A549 (cell line): ENCODE measurements at regions not wholly inside any gene's neighbourhood (a gene's known extent, or its start where the extent isn't known, plus 50 kb on each side); places are given as distances from the start of the nearest gene placed in this dataset.

ENCODE experiments used
- ATAC-seq, 2 experiments: fragments of 200-7000 bp in 1 of 2; fragments of >200 bp in 1 of 2; cut with Nextera tagmentation in 1 of 2; cut with Tn5 transposase in 1 of 2; 3 replicates each; pipeline versions ENCODE4 v1.8.0 to v1.9.1; 2018 to 2020; ENCODE audit warnings: mild to moderate bottlenecking in 1 of 2, moderate library complexity in 1 of 2
- CTCF ChIA-PET: fragments of 300-600 bp; sonication (Branson Sonifier 250); formaldehyde crosslinking; extraction: SDS; loops from one replicate; lab custom pipeline; 2021; ENCODE audit warnings: antibody characterized with exemption, inconsistent platforms; lab: Yijun Ruan, JAX
- POLR2A ChIA-PET: fragments of 350-600 bp; formaldehyde crosslinking; extraction: SDS; loops from one replicate; lab custom pipeline; 2021; ENCODE audit warnings: antibody characterized with exemption, inconsistent platforms; lab: Yijun Ruan, JAX
- DNase-seq, 2 experiments: peaks; one replicate each; pipeline versions ENCODE4 v3.0.0 to v3.0.0-alpha.2; 2011 to 2016; ENCODE audit warnings: low read depth in 1 of 2, low spot score in 1 of 2
- FAIRE-seq: peaks from 2 replicates; lab custom pipeline; 2011; peaks lifted over from hg19 to GRCh38; lab: Jason Lieb, UNC
- H3K27ac ChIP-seq, 2 experiments: fragments of >200 bp; sonication (Bioruptor Twin); formaldehyde crosslinking; 3 replicates each; pipeline ENCODE4 v1.5.1; 2016 to 2017
- H3K4me1 ChIP-seq: fragments of >200 bp; sonication (Bioruptor Twin); formaldehyde crosslinking; 3 replicates; pipeline ENCODE4 v1.6.1; 2016
- H3K4me2 ChIP-seq: fragments of >200 bp; sonication (Bioruptor Twin); formaldehyde crosslinking; 3 replicates; pipeline ENCODE4 v1.6.1; 2016
- H3K4me3 ChIP-seq: fragments of >200 bp; sonication (Bioruptor Twin); formaldehyde crosslinking; 3 replicates; pipeline ENCODE4 v1.5.1; 2016
- H3K9me3 ChIP-seq: fragments of >200 bp; sonication (Bioruptor Twin); formaldehyde crosslinking; 3 replicates; pipeline ENCODE4 v1.6.1; 2016
- CEBPB ChIP-seq, 2 experiments: fragments of >200 bp in 1 of 2; sonication (Bioruptor Twin) in 1 of 2; formaldehyde crosslinking in 1 of 2; IDR thresholded peaks; 2 replicates each; pipeline ENCODE4 v1.6.1; 2012 to 2016
- CHD4 ChIP-seq: fragments of 200-600 bp; sonication (generic); IDR thresholded peaks from 2 replicates; pipeline ENCODE4 v1.6.1; 2016; ENCODE audit warnings: antibody characterized with exemption, mild to moderate bottlenecking, borderline replicate concordance
- EHMT2 ChIP-seq: fragments of 200-600 bp; sonication (generic); IDR thresholded peaks from 2 replicates; pipeline ENCODE4 v1.6.1; 2016; ENCODE audit warnings: antibody characterized with exemption, low read depth, mild to moderate bottlenecking, moderate library complexity
- ESRRA ChIP-seq: fragments of 150-350 bp; IDR thresholded peaks from 2 replicates; pipeline ENCODE4 v1.6.1; 2014; ENCODE audit warnings: mild to moderate bottlenecking, low read length, borderline replicate concordance
- FOXS1 ChIP-seq: fragments of 250-450 bp; sonication (Bioruptor Pico); IDR thresholded peaks from 2 replicates; pipeline ENCODE4 v1.5.0; 2020; ENCODE audit warnings: mild to moderate bottlenecking, moderate library complexity
- HEYL ChIP-seq: fragments of 250-450 bp; sonication (Bioruptor Pico); IDR thresholded peaks from 2 replicates; pipeline ENCODE4 v1.8.0; 2021; ENCODE audit warnings: mild to moderate bottlenecking, moderate library complexity
- HOXB5 ChIP-seq: fragments of 250-450 bp; sonication (Bioruptor Pico); IDR thresholded peaks from 2 replicates; pipeline ENCODE4 v1.5.0; 2020; ENCODE audit warnings: mild to moderate bottlenecking, moderate library complexity
- JUN ChIP-seq, 2 experiments: fragments of >200 bp; sonication (Bioruptor Twin); formaldehyde crosslinking; IDR thresholded peaks; 2 replicates in 1 of 2; 3 replicates in 1 of 2; pipeline ENCODE4 v1.6.1; 2016 to 2017
- KDM1A ChIP-seq: fragments of 200-600 bp; sonication (generic); IDR thresholded peaks from 2 replicates; pipeline ENCODE4 v1.6.1; 2016; ENCODE audit warnings: low read depth, mild to moderate bottlenecking
- KDM5A ChIP-seq: fragments of 200-600 bp; sonication (generic); IDR thresholded peaks from 2 replicates; pipeline ENCODE4 v1.6.1; 2016; ENCODE audit warnings: antibody characterized with exemption, mild to moderate bottlenecking
- NR3C1 ChIP-seq: fragments of >200 bp; sonication (Bioruptor Twin); formaldehyde crosslinking; IDR thresholded peaks from 3 replicates; pipeline ENCODE4 v1.6.1; 2017
- POLR2A ChIP-seq: IDR thresholded peaks from 2 replicates; pipeline ENCODE4 v1.6.1; 2012; ENCODE audit warnings: mild to moderate bottlenecking, low read length
- RFX5 ChIP-seq: fragments of 450-650 bp; IDR thresholded peaks from 2 replicates; pipeline ENCODE4 v1.7.1; 2014; ENCODE audit warnings: antibody characterized with exemption, mild to moderate bottlenecking, moderate library complexity
- RNF2 ChIP-seq: fragments of 200-600 bp; sonication (generic); IDR thresholded peaks from 2 replicates; pipeline ENCODE4 v1.6.1; 2016; ENCODE audit warnings: low read depth, mild to moderate bottlenecking, antibody characterized with exemption, moderate library complexity, borderline replicate concordance
- SREBF2 ChIP-seq: fragments of 450-650 bp; IDR thresholded peaks from 2 replicates; pipeline ENCODE4 v1.6.1; 2014; ENCODE audit warnings: mild to moderate bottlenecking, moderate library complexity
- TFCP2L1 ChIP-seq: fragments of 250-450 bp; sonication (Bioruptor Pico); IDR thresholded peaks from 2 replicates; pipeline ENCODE4 v1.5.0; 2021; ENCODE audit warnings: mild to moderate bottlenecking
- ZFP36 ChIP-seq: fragments of 450-650 bp; IDR thresholded peaks from 2 replicates; pipeline ENCODE4 v1.6.1; 2014; ENCODE audit warnings: borderline replicate concordance; ENCODE audit not compliant: partially characterized antibody
- ZNF302 ChIP-seq: fragments of 250-450 bp; sonication (Bioruptor Pico); IDR thresholded peaks from 2 replicates; pipeline ENCODE4 v1.9.0; 2021; ENCODE audit warnings: inconsistent platforms, mild to moderate bottlenecking, moderate library complexity
- WGBS: methylation state at CpG from one replicate; pipeline ENCODE4 v1.1.6; 2017; ENCODE audit errors: missing lambda C conversion rate; 5-methylcytosine and 5-hydroxymethylcytosine counted together
- TF ChIP-seq, protein P1 (sequence below): fragments of 250-450 bp; sonication (Bioruptor Pico); IDR thresholded peaks from 2 replicates; pipeline ENCODE4 v1.5.0; 2020; ENCODE audit warnings: low read depth, mild to moderate bottlenecking, moderate library complexity
- TF ChIP-seq, protein P2 (sequence below): fragments of 450-650 bp; IDR thresholded peaks from 2 replicates; pipeline ENCODE4 v1.6.1; 2014; ENCODE audit warnings: antibody characterized with exemption
- TF ChIP-seq, protein P3 (sequence below): IDR thresholded peaks from 2 replicates; pipeline ENCODE4 v1.6.1; 2012
- TF ChIP-seq, protein P4 (sequence below): fragments of 250-450 bp; sonication (Bioruptor Pico); IDR thresholded peaks from 2 replicates; pipeline ENCODE4 v1.5.0; 2021; ENCODE audit warnings: mild to moderate bottlenecking, moderate library complexity, borderline replicate concordance
- TF ChIP-seq, protein P5 (sequence below): fragments of >200 bp; sonication (Bioruptor Twin); formaldehyde crosslinking; IDR thresholded peaks from 2 replicates; pipeline ENCODE4 v1.6.1; 2016
- TF ChIP-seq, protein P6 (sequence below): fragments of 150-350 bp; IDR thresholded peaks from 2 replicates; pipeline ENCODE4 v1.6.1; 2014; ENCODE audit warnings: low read depth, mild to moderate bottlenecking, low read length

DNA sequence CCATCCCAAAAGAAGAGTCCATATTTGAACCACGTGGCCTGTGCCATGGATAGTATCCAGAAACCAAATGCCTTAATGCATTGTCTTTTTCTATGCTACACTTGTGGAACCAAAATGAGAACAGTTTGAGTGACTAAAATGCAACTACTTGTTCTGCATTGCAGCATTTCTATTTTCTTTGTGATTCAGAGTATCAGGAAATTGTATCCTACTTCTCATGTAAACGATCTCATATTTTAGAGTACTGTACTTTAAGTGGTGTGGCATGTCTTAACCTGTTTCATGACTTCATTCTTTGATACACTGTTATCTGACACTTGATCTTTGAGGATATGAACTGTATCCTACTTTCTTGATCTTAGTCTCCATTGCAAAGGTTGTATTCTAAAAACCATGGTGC, 167.2 kb upstream of the WDR1 start:
- POLR2A ChIA-PET: no interaction called here
- WGBS: 0% methylated on average over 2 of the region's 2 CpGs
- ATAC-seq: no peak

DNA sequence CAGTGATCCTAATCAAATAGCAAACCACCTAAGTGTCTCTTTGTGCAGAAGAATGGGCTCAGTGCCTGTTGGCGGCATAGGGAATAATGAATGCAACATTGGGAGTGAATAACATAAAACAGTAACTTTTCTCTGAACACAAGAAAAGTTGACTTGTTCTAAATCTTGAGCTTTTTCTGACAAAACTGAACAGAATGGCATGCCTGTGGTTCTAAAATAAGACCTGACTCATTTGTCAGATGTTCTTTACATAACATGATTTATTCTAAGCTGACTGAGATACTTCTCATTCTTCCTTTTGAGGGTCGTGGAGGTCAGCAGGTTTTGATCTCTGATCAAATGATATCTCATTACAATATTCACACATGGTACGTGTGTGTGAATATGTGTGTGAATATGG, 165.4 kb upstream of the WDR1 start:
- TF ChIP-seq KDM5A (no peak), HOXB5 (no peak), EHMT2 (no peak), RFX5 (no peak), TFCP2L1 (no peak), FOXS1 (CRISPR knock-in tag) (no peak), CHD4 (no peak), ZNF302 (CRISPR knock-in tag) (no peak), NR3C1 (no peak), SREBF2 (no peak), KDM1A (no peak), POLR2A (no peak), ESRRA (no peak), RNF2 (no peak)
- TF ChIP-seq, protein P1, sequence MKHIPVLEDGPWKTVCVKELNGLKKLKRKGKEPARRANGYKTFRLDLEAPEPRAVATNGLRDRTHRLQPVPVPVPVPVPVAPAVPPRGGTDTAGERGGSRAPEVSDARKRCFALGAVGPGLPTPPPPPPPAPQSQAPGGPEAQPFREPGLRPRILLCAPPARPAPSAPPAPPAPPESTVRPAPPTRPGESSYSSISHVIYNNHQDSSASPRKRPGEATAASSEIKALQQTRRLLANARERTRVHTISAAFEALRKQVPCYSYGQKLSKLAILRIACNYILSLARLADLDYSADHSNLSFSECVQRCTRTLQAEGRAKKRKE (CRISPR knock-in tag): no peak
- WGBS: 3% methylated on average over 3 of the region's 3 CpGs
- Histone ChIP-seq H3K4me1 (no peaks in the 10 kb centered on the region), H3K9me3 (no peaks in the 10 kb centered on the region), H3K4me2 (no peak overlapping the region), H3K27ac (no peak overlapping the region), H3K4me3 (no peak overlapping the region)
- POLR2A ChIA-PET: no interaction called here
- no peak for DNase-seq
- no peak for FAIRE-seq
- CTCF ChIA-PET: no interaction called here
- no peak for ATAC-seq

More for the DNA sequence above, 167.2 kb upstream of the WDR1 start:
- TF ChIP-seq EHMT2 (no peak), CEBPB (IDR thresholded peaks at IDR 0.05) (no peak), KDM1A (no peak), HEYL (no peak)
- TF ChIP-seq, protein P2, sequence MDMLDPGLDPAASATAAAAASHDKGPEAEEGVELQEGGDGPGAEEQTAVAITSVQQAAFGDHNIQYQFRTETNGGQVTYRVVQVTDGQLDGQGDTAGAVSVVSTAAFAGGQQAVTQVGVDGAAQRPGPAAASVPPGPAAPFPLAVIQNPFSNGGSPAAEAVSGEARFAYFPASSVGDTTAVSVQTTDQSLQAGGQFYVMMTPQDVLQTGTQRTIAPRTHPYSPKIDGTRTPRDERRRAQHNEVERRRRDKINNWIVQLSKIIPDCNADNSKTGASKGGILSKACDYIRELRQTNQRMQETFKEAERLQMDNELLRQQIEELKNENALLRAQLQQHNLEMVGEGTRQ: no peak
- TF ChIP-seq, protein P3, sequence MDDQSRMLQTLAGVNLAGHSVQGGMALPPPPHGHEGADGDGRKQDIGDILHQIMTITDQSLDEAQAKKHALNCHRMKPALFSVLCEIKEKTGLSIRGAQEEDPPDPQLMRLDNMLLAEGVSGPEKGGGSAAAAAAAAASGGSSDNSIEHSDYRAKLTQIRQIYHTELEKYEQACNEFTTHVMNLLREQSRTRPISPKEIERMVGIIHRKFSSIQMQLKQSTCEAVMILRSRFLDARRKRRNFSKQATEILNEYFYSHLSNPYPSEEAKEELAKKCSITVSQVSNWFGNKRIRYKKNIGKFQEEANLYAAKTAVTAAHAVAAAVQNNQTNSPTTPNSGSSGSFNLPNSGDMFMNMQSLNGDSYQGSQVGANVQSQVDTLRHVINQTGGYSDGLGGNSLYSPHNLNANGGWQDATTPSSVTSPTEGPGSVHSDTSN: no peak
- no peak for FAIRE-seq
- H3K4me3 ChIP-seq: no peak overlapping the region
- H3K9me3 ChIP-seq: no peaks in the 10 kb centered on the region
- H3K27ac ChIP-seq: no peak overlapping the region
- H3K4me2 ChIP-seq: no peak overlapping the region
- H3K4me1 ChIP-seq: no peaks in the 10 kb centered on the region
- DNase-seq: no peak
- CTCF ChIA-PET: no interaction called here

DNA sequence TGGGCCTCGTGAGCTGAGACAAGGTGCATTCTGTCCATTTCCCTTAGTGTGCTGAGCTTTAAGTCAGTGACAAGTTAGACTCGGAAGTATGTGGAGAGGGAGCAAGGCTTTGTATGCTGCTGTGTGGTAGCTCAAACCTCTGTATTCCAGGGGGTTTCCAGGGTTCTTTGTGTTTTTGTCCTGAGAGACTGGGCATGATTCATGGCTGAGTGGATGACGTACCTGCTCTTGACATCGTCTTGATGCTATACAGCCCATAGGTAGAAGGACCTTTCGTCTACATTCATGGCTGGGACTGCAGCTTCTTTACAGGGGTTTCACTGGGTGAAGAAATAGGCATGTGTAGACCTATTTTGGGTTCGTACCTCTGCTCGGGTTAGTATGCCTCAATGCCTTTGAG, 162.7 kb upstream of the WDR1 start:
- ChIA-PET CTCF (no interaction called here), POLR2A (no interaction called here)
- ATAC-seq: no peak
- WGBS: 4% methylated on average over 5 of the region's 7 CpGs
- TF ChIP-seq, protein P4, sequence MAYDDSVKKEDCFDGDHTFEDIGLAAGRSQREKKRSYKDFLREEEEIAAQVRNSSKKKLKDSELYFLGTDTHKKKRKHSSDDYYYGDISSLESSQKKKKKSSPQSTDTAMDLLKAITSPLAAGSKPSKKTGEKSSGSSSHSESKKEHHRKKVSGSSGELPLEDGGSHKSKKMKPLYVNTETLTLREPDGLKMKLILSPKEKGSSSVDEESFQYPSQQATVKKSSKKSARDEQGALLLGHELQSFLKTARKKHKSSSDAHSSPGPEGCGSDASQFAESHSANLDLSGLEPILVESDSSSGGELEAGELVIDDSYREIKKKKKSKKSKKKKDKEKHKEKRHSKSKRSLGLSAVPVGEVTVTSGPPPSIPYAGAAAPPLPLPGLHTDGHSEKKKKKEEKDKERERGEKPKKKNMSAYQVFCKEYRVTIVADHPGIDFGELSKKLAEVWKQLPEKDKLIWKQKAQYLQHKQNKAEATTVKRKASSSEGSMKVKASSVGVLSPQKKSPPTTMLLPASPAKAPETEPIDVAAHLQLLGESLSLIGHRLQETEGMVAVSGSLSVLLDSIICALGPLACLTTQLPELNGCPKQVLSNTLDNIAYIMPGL (CRISPR knock-in tag): no peak
- TF ChIP-seq RFX5 (no peak), FOXS1 (CRISPR knock-in tag) (no peak), NR3C1 (no peak), KDM5A (no peak), RNF2 (no peak), JUN (IDR thresholded peaks at IDR 0.05) (no peak), ZFP36 (no peak)
- TF ChIP-seq, protein P5, sequence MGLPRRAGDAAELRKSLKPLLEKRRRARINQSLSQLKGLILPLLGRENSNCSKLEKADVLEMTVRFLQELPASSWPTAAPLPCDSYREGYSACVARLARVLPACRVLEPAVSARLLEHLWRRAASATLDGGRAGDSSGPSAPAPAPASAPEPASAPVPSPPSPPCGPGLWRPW: no peak
- TF ChIP-seq, protein P6, sequence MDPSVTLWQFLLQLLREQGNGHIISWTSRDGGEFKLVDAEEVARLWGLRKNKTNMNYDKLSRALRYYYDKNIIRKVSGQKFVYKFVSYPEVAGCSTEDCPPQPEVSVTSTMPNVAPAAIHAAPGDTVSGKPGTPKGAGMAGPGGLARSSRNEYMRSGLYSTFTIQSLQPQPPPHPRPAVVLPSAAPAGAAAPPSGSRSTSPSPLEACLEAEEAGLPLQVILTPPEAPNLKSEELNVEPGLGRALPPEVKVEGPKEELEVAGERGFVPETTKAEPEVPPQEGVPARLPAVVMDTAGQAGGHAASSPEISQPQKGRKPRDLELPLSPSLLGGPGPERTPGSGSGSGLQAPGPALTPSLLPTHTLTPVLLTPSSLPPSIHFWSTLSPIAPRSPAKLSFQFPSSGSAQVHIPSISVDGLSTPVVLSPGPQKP: no peak
- Histone ChIP-seq H3K4me3 (no peak overlapping the region), H3K4me2 (no peak overlapping the region), H3K9me3 (no peaks in the 10 kb centered on the region), H3K27ac (no peak overlapping the region), H3K4me1 (no peaks in the 10 kb centered on the region)
- no peak for DNase-seq
- FAIRE-seq: no peak
